GM12891 (cell line): ENCODE measurements at regions not wholly inside any gene's neighbourhood (a gene's known extent, or its start where the extent isn't known, plus 50 kb on each side); places are given as distances from the start of the nearest gene placed in this dataset.

Source experiments
- PAX5 ChIP-seq: IDR thresholded peaks from 2 replicates; pipeline ENCODE4 v1.6.1; 2011; ENCODE audit warnings: low read length, moderate library complexity, mild to moderate bottlenecking; ENCODE audit not compliant: insufficient read depth, severe bottlenecking
- POLR2A ChIP-seq: IDR thresholded peaks from 2 replicates; pipeline ENCODE4 v1.6.1; 2011; ENCODE audit warnings: low read depth, low read length, control low read depth
- POLR2AphosphoS5 ChIP-seq: IDR thresholded peaks from 2 replicates; pipeline ENCODE4 v1.6.1; 2011; ENCODE audit warnings: low read depth, low read length, control low read depth
- POU2F2 ChIP-seq: IDR thresholded peaks from 2 replicates; pipeline ENCODE4 v1.6.1; 2011; ENCODE audit warnings: low read depth, mild to moderate bottlenecking, control low read depth, low read length, moderate library complexity
- SPI1 ChIP-seq: IDR thresholded peaks from 2 replicates; pipeline ENCODE4 v1.6.1; 2011; ENCODE audit warnings: low read depth, low read length, control low read depth
- TAF1 ChIP-seq: IDR thresholded peaks from 2 replicates; pipeline ENCODE4 v1.6.1; 2011; ENCODE audit warnings: low read depth, low read length, control low read depth

GRCh38 chr9:106534800-106535199, 328.2 kb upstream of the ZNF462 start:
- TF ChIP-seq TAF1 = no peak
- TF ChIP-seq POLR2A = no peak
- TF ChIP-seq POLR2AphosphoS5 = no peak
- no peak for TF ChIP-seq POU2F2
- no peak for TF ChIP-seq SPI1
- TF ChIP-seq PAX5 = no peak
